Duodenal mucosa (tissue), 2 donors: ENCODE measurements at regions not wholly inside any gene's neighbourhood (a gene's known extent, or its start where the extent isn't known, plus 50 kb on each side); places are given as distances from the start of the nearest gene placed in this dataset.
"Not testable (repeated sequence)": the region's sequence is repeated elsewhere in the genome, so short reads cannot be mapped to it uniquely, and the experiment has no call there.

Source experiments
- H3K27ac ChIP-seq: one replicate; pipeline ENCODE4 v1.7.0; 2013; ENCODE audit warnings: low read depth, low read length
- H3K27me3 ChIP-seq, 2 donors: one replicate each; pipeline ENCODE4 v1.7.0; 2013; ENCODE audit warnings: low read length in 2 of 2, control low read depth in 1 of 2; ENCODE audit not compliant: insufficient read depth in 2 of 2, control insufficient read depth in 1 of 2
- H3K36me3 ChIP-seq, 2 donors: one replicate each; pipeline ENCODE4 v1.7.0; 2013; ENCODE audit warnings: low read length in 2 of 2, control low read depth in 1 of 2; ENCODE audit not compliant: insufficient read depth in 2 of 2, control insufficient read depth in 1 of 2
- H3K4me1 ChIP-seq, 2 donors: one replicate each; pipeline ENCODE4 v1.7.0; 2013; ENCODE audit warnings: low read length in 2 of 2, control low read depth in 1 of 2; ENCODE audit not compliant: insufficient read depth in 2 of 2, control insufficient read depth in 1 of 2
- H3K4me3 ChIP-seq, 2 donors: one replicate each; pipeline ENCODE4 v1.7.0; 2013; ENCODE audit warnings: low read length in 2 of 2, low read depth in 1 of 2
- H3K9ac ChIP-seq, 2 donors: one replicate each; pipeline ENCODE4 v1.7.0; 2013; ENCODE audit warnings: low read length in 2 of 2, low read depth in 1 of 2
- H3K9me3 ChIP-seq, 2 donors: one replicate each; pipeline ENCODE4 v1.7.0; 2013; ENCODE audit warnings: low read length in 2 of 2, control low read depth in 1 of 2; ENCODE audit not compliant: control insufficient read depth in 1 of 2

GRCh38 chr21:10363321-10363720, 158.1 kb upstream of the TPTE start:
- H3K9ac ChIP-seq, H3K4me1 ChIP-seq, H3K4me3 ChIP-seq, H3K36me3 ChIP-seq, H3K27me3 ChIP-seq, H3K27ac ChIP-seq: not testable (repeated sequence)
- H3K9me3 ChIP-seq, result peaks cover 21 to 36% of the 10 kb centered on the region in 2 donors

GRCh38 chr21:10366210-10366609, 155.2 kb upstream of the TPTE start:
- peaks cover 17 to 21% of the 10 kb centered on the region in 2 donors for H3K9me3 ChIP-seq
- not testable (repeated sequence) for H3K27ac ChIP-seq

GRCh38 chr21:10367586-10367985, 153.8 kb upstream of the TPTE start:
- H3K27ac ChIP-seq, H3K36me3 ChIP-seq, H3K4me3 ChIP-seq, H3K27me3 ChIP-seq, H3K4me1 ChIP-seq, H3K9ac ChIP-seq: not testable (repeated sequence)
- peaks cover 11 to 14% of the 10 kb centered on the region in 2 donors for H3K9me3 ChIP-seq

More at GRCh38 chr21:10366210-10366609, 155.2 kb upstream of the TPTE start:
- not testable (repeated sequence) for H3K4me3 ChIP-seq, H3K27me3 ChIP-seq, H3K9ac ChIP-seq, H3K36me3 ChIP-seq, H3K4me1 ChIP-seq

GRCh38 chr21:10368323-10368798, 153.0 kb upstream of the TPTE start:
- H3K9me3 ChIP-seq, result not testable (repeated sequence)

GRCh38 chr21:10369289-10369688, 152.1 kb upstream of the TPTE start:
- not testable (repeated sequence) for H3K27me3 ChIP-seq, H3K36me3 ChIP-seq, H3K9ac ChIP-seq, H3K9me3 ChIP-seq, H3K4me1 ChIP-seq, H3K27ac ChIP-seq, H3K4me3 ChIP-seq

More at GRCh38 chr21:10368323-10368798, 153.0 kb upstream of the TPTE start:
- not testable (repeated sequence) for H3K4me1 ChIP-seq, H3K36me3 ChIP-seq, H3K4me3 ChIP-seq, H3K27me3 ChIP-seq, H3K9ac ChIP-seq, H3K27ac ChIP-seq

GRCh38 chr21:10377758-10378157, 143.6 kb upstream of the TPTE start:
- H3K4me3 ChIP-seq, H3K27me3 ChIP-seq, H3K36me3 ChIP-seq, H3K27ac ChIP-seq, H3K9ac ChIP-seq, H3K4me1 ChIP-seq: not testable (repeated sequence)
- peaks cover 31 to 39% of the 10 kb centered on the region in 2 donors for H3K9me3 ChIP-seq

- not testable (repeated sequence) for H3K27ac ChIP-seq, H3K9ac ChIP-seq, H3K36me3 ChIP-seq, H3K27me3 ChIP-seq, H3K4me3 ChIP-seq, H3K4me1 ChIP-seq
- H3K9me3 ChIP-seq, result peaks cover 44 to 48% of the 10 kb centered on the region in 2 donors
Observed at GRCh38 chr21:10379816-10380215, 141.6 kb upstream of the TPTE start.

- H3K27me3 ChIP-seq, H3K4me1 ChIP-seq, H3K9ac ChIP-seq, H3K4me3 ChIP-seq, H3K27ac ChIP-seq, H3K36me3 ChIP-seq: not testable (repeated sequence)
- H3K9me3 ChIP-seq, result peaks cover 54 to 56% of the 10 kb centered on the region in 2 donors
Observed at GRCh38 chr21:10381687-10382060, 139.7 kb upstream of the TPTE start.

GRCh38 chr21:10382135-10382534, 139.2 kb upstream of the TPTE start:
- not testable (repeated sequence) for H3K36me3 ChIP-seq, H3K27me3 ChIP-seq, H3K9ac ChIP-seq, H3K4me3 ChIP-seq, H3K4me1 ChIP-seq, H3K27ac ChIP-seq
- peaks cover 56 to 57% of the 10 kb centered on the region in 2 donors for H3K9me3 ChIP-seq

GRCh38 chr21:10382580-10382979, 138.8 kb upstream of the TPTE start:
- H3K9me3 ChIP-seq, result peaks cover 57% of the 10 kb centered on the region in 2 donors
- not testable (repeated sequence) for H3K36me3 ChIP-seq, H3K4me3 ChIP-seq, H3K9ac ChIP-seq, H3K27ac ChIP-seq, H3K27me3 ChIP-seq, H3K4me1 ChIP-seq

- H3K4me1 ChIP-seq, H3K36me3 ChIP-seq, H3K9ac ChIP-seq, H3K4me3 ChIP-seq, H3K27ac ChIP-seq, H3K27me3 ChIP-seq: not testable (repeated sequence)
- H3K9me3 ChIP-seq, result peaks cover 59 to 61% of the 10 kb centered on the region in 2 donors
Observed at GRCh38 chr21:10383571-10383970, 137.8 kb upstream of the TPTE start.
